Neural progenitor cell (in vitro differentiated cells): ENCODE measurements at regions not wholly inside any gene's neighbourhood (a gene's known extent, or its start where the extent isn't known, plus 50 kb on each side); places are given as distances from the start of the nearest gene placed in this dataset.
A peak's percentile ranks its signal among the peaks of the same experiment; 100 is the strongest.

Experiments
- DNase-seq: peaks from one replicate; pipeline ENCODE4 v3.0.0-alpha.2; 2016; ENCODE audit warnings: low spot score
- H2AFZ ChIP-seq: fragments of 200-600 bp; sonication (generic); replicated peaks from 2 replicates; pipeline ENCODE4 v1.6.1; 2016; ENCODE audit warnings: antibody characterized with exemption
- H3F3A ChIP-seq: fragments of 200-600 bp; sonication (generic); 2 replicates; pipeline ENCODE4 v1.6.1; 2016; ENCODE audit warnings: antibody characterized with exemption, low read depth
- H3K27ac ChIP-seq: fragments of 200-600 bp; sonication (generic); 2 replicates; pipeline ENCODE4 v1.5.1; 2016; ENCODE audit warnings: mild to moderate bottlenecking
- H3K27me3 ChIP-seq: fragments of 200-600 bp; sonication (generic); 2 replicates; pipeline ENCODE4 v1.6.1; 2016; ENCODE audit warnings: mild to moderate bottlenecking, moderate library complexity
- H3K36me3 ChIP-seq: fragments of 200-600 bp; sonication (generic); 2 replicates; pipeline ENCODE4 v1.5.1; 2016
- H3K4me1 ChIP-seq: fragments of 200-600 bp; sonication (generic); 2 replicates; pipeline ENCODE4 v1.6.1; 2016; ENCODE audit warnings: mixed run types
- H3K4me2 ChIP-seq: fragments of 200-600 bp; sonication (generic); 2 replicates; pipeline ENCODE4 v1.6.1; 2016
- H3K4me3 ChIP-seq: fragments of 200-600 bp; sonication (generic); 2 replicates; pipeline ENCODE4 v1.5.1; 2016
- H3K79me2 ChIP-seq: fragments of 200-600 bp; sonication (generic); 2 replicates; pipeline ENCODE4 v1.6.1; 2016; ENCODE audit warnings: low read depth
- H3K9ac ChIP-seq: fragments of 200-600 bp; sonication (generic); 2 replicates; pipeline ENCODE4 v1.6.1; 2016
- H3K9me3 ChIP-seq: fragments of 200-600 bp; sonication (generic); 2 replicates; pipeline ENCODE4 v1.5.1; 2016; ENCODE audit warnings: low read depth
- H4K20me1 ChIP-seq: fragments of 200-600 bp; sonication (generic); 2 replicates; pipeline ENCODE4 v1.6.1; 2016; ENCODE audit warnings: low read depth
- H3K27ac Mint-ChIP-seq: 3 replicates; pipeline ENCODE4 v1.8.0; 2021; ENCODE audit warnings: mixed read lengths
- H3K27me3 Mint-ChIP-seq: 2 replicates; pipeline ENCODE4 v1.8.0; 2022; ENCODE audit warnings: low read depth, mild to moderate bottlenecking, inconsistent platforms, moderate library complexity, mixed read lengths; ENCODE audit not compliant: insufficient read depth
- H3K36me3 Mint-ChIP-seq: 3 replicates; pipeline ENCODE4 v1.8.0; 2021; ENCODE audit warnings: mixed read lengths
- H3K4me1 Mint-ChIP-seq: 3 replicates; pipeline ENCODE4 v1.8.0; 2021; ENCODE audit warnings: mixed read lengths
- H3K4me3 Mint-ChIP-seq: 3 replicates; pipeline ENCODE4 v1.8.0; 2021; ENCODE audit warnings: mild to moderate bottlenecking, moderate library complexity, mixed read lengths
- H3K9me3 Mint-ChIP-seq: 3 replicates; pipeline ENCODE4 v1.8.0; 2020; ENCODE audit warnings: mixed read lengths
- EZH2 ChIP-seq: fragments of 200-600 bp; sonication (generic); IDR thresholded peaks from 2 replicates; pipeline ENCODE4 v1.6.1; 2017; ENCODE audit warnings: antibody characterized with exemption, mild to moderate bottlenecking, moderate library complexity
- EZH2phosphoT487 ChIP-seq: fragments of 200-600 bp; sonication (generic); IDR thresholded peaks from 2 replicates; pipeline ENCODE4 v1.6.1; 2017; ENCODE audit warnings: antibody characterized with exemption
- TF ChIP-seq, protein P1 (sequence below): fragments of 200-600 bp; sonication (generic); IDR thresholded peaks from 2 replicates; pipeline ENCODE4 v1.5.1; 2017; ENCODE audit warnings: antibody characterized with exemption, mild to moderate bottlenecking

DNA sequence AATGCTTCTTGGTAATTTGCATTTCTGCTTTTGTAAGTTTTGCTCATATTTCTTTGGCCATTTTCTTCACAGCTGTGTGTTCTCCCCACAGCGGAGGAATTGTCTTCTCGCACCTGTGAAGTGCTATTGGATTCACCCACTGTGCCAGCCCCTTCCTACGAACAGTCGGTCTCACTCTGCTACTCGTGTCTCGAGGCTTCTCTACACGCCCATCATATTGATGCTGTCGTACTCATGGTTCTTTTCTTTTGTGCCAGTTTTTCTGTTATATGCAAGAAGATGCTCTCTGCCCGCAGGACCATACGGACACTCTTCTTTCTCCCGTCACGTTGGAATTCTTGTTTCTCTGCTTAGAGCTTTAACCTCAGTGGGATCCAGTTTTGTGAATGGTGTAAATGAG lies 200.3 kb downstream of the DLL1 start:
- Histone ChIP-seq H3K27ac (no peak overlapping the region), H3K4me1 (peaks cover under 1% of the 10 kb centered on the region), H3K79me2 (no peaks in the 10 kb centered on the region), H3K9ac (no peak overlapping the region), H4K20me1 (no peaks in the 10 kb centered on the region), H3K9me3 (no peaks in the 10 kb centered on the region), H3F3A (no peaks in the 10 kb centered on the region), H3K4me2 (no peak overlapping the region), H3K36me3 (no peaks in the 10 kb centered on the region), H3K4me3 (no peak overlapping the region), H3K27me3 (no peaks in the 10 kb centered on the region), H2AFZ (no peak overlapping the region)
- DNase-seq = no peak
- H3K9me3 Mint-ChIP-seq = no peaks in the 10 kb centered on the region
- H3K36me3 Mint-ChIP-seq = no peaks in the 10 kb centered on the region
- TF ChIP-seq, protein P1, sequence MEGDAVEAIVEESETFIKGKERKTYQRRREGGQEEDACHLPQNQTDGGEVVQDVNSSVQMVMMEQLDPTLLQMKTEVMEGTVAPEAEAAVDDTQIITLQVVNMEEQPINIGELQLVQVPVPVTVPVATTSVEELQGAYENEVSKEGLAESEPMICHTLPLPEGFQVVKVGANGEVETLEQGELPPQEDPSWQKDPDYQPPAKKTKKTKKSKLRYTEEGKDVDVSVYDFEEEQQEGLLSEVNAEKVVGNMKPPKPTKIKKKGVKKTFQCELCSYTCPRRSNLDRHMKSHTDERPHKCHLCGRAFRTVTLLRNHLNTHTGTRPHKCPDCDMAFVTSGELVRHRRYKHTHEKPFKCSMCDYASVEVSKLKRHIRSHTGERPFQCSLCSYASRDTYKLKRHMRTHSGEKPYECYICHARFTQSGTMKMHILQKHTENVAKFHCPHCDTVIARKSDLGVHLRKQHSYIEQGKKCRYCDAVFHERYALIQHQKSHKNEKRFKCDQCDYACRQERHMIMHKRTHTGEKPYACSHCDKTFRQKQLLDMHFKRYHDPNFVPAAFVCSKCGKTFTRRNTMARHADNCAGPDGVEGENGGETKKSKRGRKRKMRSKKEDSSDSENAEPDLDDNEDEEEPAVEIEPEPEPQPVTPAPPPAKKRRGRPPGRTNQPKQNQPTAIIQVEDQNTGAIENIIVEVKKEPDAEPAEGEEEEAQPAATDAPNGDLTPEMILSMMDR = no peak
- TF ChIP-seq EZH2 (no peak), EZH2phosphoT487 (no peak)
- H3K4me3 Mint-ChIP-seq = no peak overlapping the region
- H3K27ac Mint-ChIP-seq = peak overlapping the region; percentile 40
- peaks cover 6% of the 10 kb centered on the region for H3K27me3 Mint-ChIP-seq
- H3K4me1 Mint-ChIP-seq = peaks cover 13% of the 10 kb centered on the region

DNA sequence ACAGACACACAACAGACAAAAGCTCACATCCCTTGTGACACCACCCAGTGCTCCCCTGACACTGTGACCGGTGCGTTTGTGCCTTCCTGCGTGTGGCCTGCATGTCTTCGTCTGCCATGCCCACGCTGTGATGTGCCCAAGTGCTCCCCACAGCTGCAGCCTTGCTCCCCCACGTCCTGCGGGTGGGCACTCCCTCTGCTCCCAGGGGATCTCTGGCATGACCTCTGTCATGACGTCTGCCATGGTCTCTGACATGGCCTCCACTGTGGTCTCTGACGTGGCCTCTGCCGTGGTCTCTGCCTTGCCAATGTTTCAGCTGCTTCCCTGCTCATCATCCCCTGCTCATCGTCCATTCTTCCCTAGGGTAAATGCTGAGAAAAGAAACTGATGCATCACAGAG lies 200.9 kb downstream of the DLL1 start:
- Histone ChIP-seq H3K4me3 (no peak overlapping the region), H3K4me1 (no peaks in the 10 kb centered on the region), H3K27me3 (no peaks in the 10 kb centered on the region), H3K36me3 (no peaks in the 10 kb centered on the region), H3K4me2 (no peak overlapping the region), H3K27ac (no peak overlapping the region), H3F3A (no peaks in the 10 kb centered on the region), H4K20me1 (no peaks in the 10 kb centered on the region), H3K79me2 (no peaks in the 10 kb centered on the region), H3K9ac (no peak overlapping the region), H2AFZ (no peak overlapping the region), H3K9me3 (no peaks in the 10 kb centered on the region)
- DNase-seq = no peak
- TF ChIP-seq, protein P1 = no peak
- TF ChIP-seq EZH2 = no peak
- no peak for TF ChIP-seq EZH2phosphoT487
- Mint-ChIP-seq H3K9me3 (no peaks in the 10 kb centered on the region), H3K27me3 (peaks cover 6% of the 10 kb centered on the region), H3K27ac (peak overlapping the region; percentile 8), H3K4me1 (peaks cover 11% of the 10 kb centered on the region), H3K36me3 (no peaks in the 10 kb centered on the region), H3K4me3 (no peak overlapping the region)

DNA sequence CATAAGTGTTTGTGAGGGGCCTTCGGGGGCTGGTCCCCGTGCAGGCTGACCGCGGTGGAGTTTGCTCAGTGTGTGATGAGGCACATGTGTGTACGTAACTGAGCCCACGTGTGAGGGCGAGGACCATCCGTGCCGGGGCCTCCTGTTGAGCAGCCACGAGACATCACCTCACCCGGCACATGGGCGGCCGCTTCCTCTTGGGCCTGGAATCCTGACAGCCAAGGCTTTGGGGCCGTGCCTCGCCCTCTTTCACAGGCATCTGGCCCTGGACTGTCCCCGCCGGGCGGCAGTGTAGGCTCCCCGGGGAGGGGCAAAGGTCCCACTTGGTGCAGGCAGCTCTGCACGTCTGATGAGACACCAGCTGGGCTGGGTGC lies 202.3 kb downstream of the DLL1 start:
- Mint-ChIP-seq H3K27ac (no peak overlapping the region), H3K36me3 (no peaks in the 10 kb centered on the region), H3K27me3 (peaks cover under 1% of the 10 kb centered on the region), H3K4me3 (no peak overlapping the region), H3K9me3 (no peaks in the 10 kb centered on the region), H3K4me1 (peaks cover 10% of the 10 kb centered on the region)
- no peaks in the 10 kb centered on the region for H3K4me1 ChIP-seq
- no peaks in the 10 kb centered on the region for H3K79me2 ChIP-seq
- H2AFZ ChIP-seq = no peak overlapping the region
- H3K4me2 ChIP-seq = no peak overlapping the region
- no peak for TF ChIP-seq EZH2
- TF ChIP-seq, protein P1 = no peak
- TF ChIP-seq EZH2phosphoT487 = no peak
- no peaks in the 10 kb centered on the region for H3K36me3 ChIP-seq
- H3F3A ChIP-seq = no peaks in the 10 kb centered on the region
- H3K27me3 ChIP-seq = no peaks in the 10 kb centered on the region
- H3K9ac ChIP-seq = no peak overlapping the region
- DNase-seq = no peak
- no peak overlapping the region for H3K27ac ChIP-seq
- no peaks in the 10 kb centered on the region for H4K20me1 ChIP-seq
- no peak overlapping the region for H3K4me3 ChIP-seq
- no peaks in the 10 kb centered on the region for H3K9me3 ChIP-seq
